T-cell (primary cell): ENCODE measurements at regions not wholly inside any gene's neighbourhood (a gene's known extent, or its start where the extent isn't known, plus 50 kb on each side); places are given as distances from the start of the nearest gene placed in this dataset.
"Not testable (repeated sequence)": the region's sequence is repeated elsewhere in the genome, so short reads cannot be mapped to it uniquely, and the experiment has no call there.

ENCODE experiments used
- ATAC-seq, 4 experiments: fragments of 200-7000 bp in 3 of 4; fragments of 150-1000 bp in 1 of 4; cut with Tn5 transposase; replicated peaks in 1 of 4; 1 replicate in 3 of 4; 2 replicates in 1 of 4; pipeline ENCODE4 v1.10.0; 2021; ENCODE audit warnings: moderate library complexity in 3 of 4, mild to moderate bottlenecking in 2 of 4, moderate number of reproducible peaks in 1 of 4
- CTCF ChIA-PET, 2 donors: fragments of 300-600 bp; sonication (Branson Sonifier 250); formaldehyde crosslinking; loops; one replicate each; lab custom pipeline; 2022; ENCODE audit warnings: antibody characterized with exemption in 2 of 2; lab: Charles Lee
- POLR2A ChIA-PET, 2 donors: fragments of 300-600 bp; sonication (Branson Sonifier 250); formaldehyde crosslinking; loops; one replicate each; lab custom pipeline; 2022; ENCODE audit warnings: antibody characterized with exemption in 2 of 2; lab: Charles Lee
- DNase-seq, 35 experiments: peaks; one replicate each; pipeline versions ENCODE4 v3.0.0 to v3.0.0-alpha.2; 2013 to 2023
- H3K27ac ChIP-seq: one replicate; pipeline ENCODE4 v1.5.1; 2013; ENCODE audit warnings: low read length
- H3K27me3 ChIP-seq, 2 experiments: replicated peaks in 1 of 2; 1 replicate in 1 of 2; 2 replicates in 1 of 2; pipeline versions ENCODE4 v1.6.1 to v1.7.0; 2013; ENCODE audit warnings: low read length in 1 of 2, mixed read lengths in 1 of 2; ENCODE audit not compliant: control insufficient read depth in 2 of 2, insufficient read depth in 2 of 2; ENCODE audit errors: extremely low read depth in 1 of 2
- H3K36me3 ChIP-seq, 2 donors: 1 replicate in 1 of 2; 2 replicates in 1 of 2; pipeline versions ENCODE4 v1.6.1 to v1.7.0; 2013; ENCODE audit warnings: low read length in 1 of 2; ENCODE audit not compliant: control insufficient read depth in 2 of 2, insufficient read depth in 1 of 2; ENCODE audit errors: extremely low read depth in 1 of 2
- H3K4me1 ChIP-seq, 2 experiments: 1 replicate in 1 of 2; 2 replicates in 1 of 2; pipeline versions ENCODE4 v1.6.1 to v1.7.0; 2013; ENCODE audit warnings: low read length in 2 of 2, mixed read lengths in 1 of 2; ENCODE audit not compliant: insufficient read depth in 2 of 2, control insufficient read depth in 1 of 2; ENCODE audit errors: extremely low read depth in 1 of 2
- H3K4me3 ChIP-seq, 2 donors: 1 replicate in 1 of 2; 2 replicates in 1 of 2; pipeline versions ENCODE4 v1.5.1 to v1.7.0; 2013; ENCODE audit warnings: mild to moderate bottlenecking in 2 of 2, low read length in 1 of 2, moderate library complexity in 1 of 2; ENCODE audit not compliant: control insufficient read depth in 1 of 2; ENCODE audit errors: extremely low read depth in 1 of 2
- H3K9me3 ChIP-seq: 2 replicates; pipeline ENCODE4 v1.7.0; 2013
- H3K27ac Mint-ChIP-seq, 2 donors: one replicate each; pipeline ENCODE4 v1.8.0; 2020 to 2021; ENCODE audit warnings: mild to moderate bottlenecking in 2 of 2, mixed read lengths in 2 of 2
- H3K27me3 Mint-ChIP-seq, 2 donors: one replicate each; pipeline ENCODE4 v1.8.0; 2021 to 2022; ENCODE audit warnings: mixed read lengths in 2 of 2
- H3K36me3 Mint-ChIP-seq: one replicate; pipeline ENCODE4 v1.8.0; 2021; ENCODE audit warnings: mixed read lengths
- H3K4me1 Mint-ChIP-seq, 3 donors: one replicate each; pipeline ENCODE4 v1.8.0; 2020 to 2022; ENCODE audit warnings: mixed read lengths in 3 of 3, mild to moderate bottlenecking in 1 of 3
- H3K4me3 Mint-ChIP-seq, 3 donors: one replicate each; pipeline ENCODE4 v1.8.0; 2020 to 2022; ENCODE audit warnings: mild to moderate bottlenecking in 3 of 3, mixed read lengths in 3 of 3, moderate library complexity in 3 of 3
- H3K9me3 Mint-ChIP-seq, 3 donors: one replicate each; pipeline ENCODE4 v1.8.0; 2020 to 2022; ENCODE audit warnings: mixed read lengths in 3 of 3
- WGBS: methylation state at CpG from one replicate; pipeline ENCODE4 v1.1.5; 2013; ENCODE audit warnings: missing lambda C conversion rate; ENCODE audit not compliant: insufficient coverage; 5-methylcytosine and 5-hydroxymethylcytosine counted together

GRCh38 chr2:75844651-75845050, 133.9 kb upstream of the GCFC2 start:
- ChIA-PET CTCF (no interaction called here), POLR2A (no interaction called here)
- H3K9me3 Mint-ChIP-seq: peaks cover 0 to under 1% (median 0%) of the 10 kb centered on the region in 3 donors
- no peaks in the 10 kb centered on the region for H3K4me1 ChIP-seq
- DNase-seq (no peak), ATAC-seq (no peak)
- H3K4me3 Mint-ChIP-seq: no peak overlapping the region
- H3K36me3 Mint-ChIP-seq: no peaks in the 10 kb centered on the region
- no peaks in the 10 kb centered on the region for H3K4me1 Mint-ChIP-seq
- no peaks in the 10 kb centered on the region for H3K9me3 ChIP-seq
- no peak overlapping the region for H3K27ac Mint-ChIP-seq
- H3K27me3 ChIP-seq: no peaks in the 10 kb centered on the region
- H3K27ac ChIP-seq: no peak overlapping the region
- H3K36me3 ChIP-seq: no peaks in the 10 kb centered on the region
- H3K27me3 Mint-ChIP-seq: peaks cover 0 to 1% of the 10 kb centered on the region in 2 donors
- no peak overlapping the region for H3K4me3 ChIP-seq

GRCh38 chr2:75834588-75834987, 123.9 kb upstream of the GCFC2 start:
- H3K4me3 Mint-ChIP-seq, H3K27ac Mint-ChIP-seq, POLR2A ChIA-PET: not testable (repeated sequence)

GRCh38 chr2:75833386-75833785, 122.7 kb upstream of the GCFC2 start:
- no peaks in the 10 kb centered on the region for H3K36me3 Mint-ChIP-seq
- no peak overlapping the region for H3K4me3 ChIP-seq
- CTCF ChIA-PET: no interaction called here
- no peaks in the 10 kb centered on the region for H3K4me1 Mint-ChIP-seq
- H3K9me3 ChIP-seq: no peaks in the 10 kb centered on the region
- no peak overlapping the region for H3K27ac Mint-ChIP-seq
- H3K27me3 Mint-ChIP-seq: peaks cover 0 to 2% of the 10 kb centered on the region in 2 donors
- H3K9me3 Mint-ChIP-seq: peaks cover 0 to 7% (median 5%) of the 10 kb centered on the region in 3 donors
- H3K27me3 ChIP-seq: no peaks in the 10 kb centered on the region
- no peak for DNase-seq
- ATAC-seq: no peak
- H3K4me3 Mint-ChIP-seq: no peak overlapping the region
- POLR2A ChIA-PET: interaction anchor here in 1 of 2 donors (0.6 kb wide), 1 partner anchor 260 kb away, joined by 3 read pairs; no protein-coding TSS in a partner anchor
- 75% methylated on average over 1 of the region's 2 CpGs for WGBS
- no peak overlapping the region for H3K27ac ChIP-seq
- H3K4me1 ChIP-seq: no peaks in the 10 kb centered on the region
- no peaks in the 10 kb centered on the region for H3K36me3 ChIP-seq

More at GRCh38 chr2:75834588-75834987, 123.9 kb upstream of the GCFC2 start:
- H3K36me3 ChIP-seq, DNase-seq, H3K4me3 ChIP-seq, H3K4me1 ChIP-seq, H3K27ac ChIP-seq, H3K27me3 Mint-ChIP-seq, H3K4me1 Mint-ChIP-seq, CTCF ChIA-PET, H3K9me3 ChIP-seq, ATAC-seq, H3K36me3 Mint-ChIP-seq, H3K27me3 ChIP-seq: not testable (repeated sequence)
- WGBS: 67% methylated on average over 4 of the region's 4 CpGs
- H3K9me3 Mint-ChIP-seq: peaks cover 2 to 15% (median 13%) of the 10 kb centered on the region in 3 donors

DNA sequence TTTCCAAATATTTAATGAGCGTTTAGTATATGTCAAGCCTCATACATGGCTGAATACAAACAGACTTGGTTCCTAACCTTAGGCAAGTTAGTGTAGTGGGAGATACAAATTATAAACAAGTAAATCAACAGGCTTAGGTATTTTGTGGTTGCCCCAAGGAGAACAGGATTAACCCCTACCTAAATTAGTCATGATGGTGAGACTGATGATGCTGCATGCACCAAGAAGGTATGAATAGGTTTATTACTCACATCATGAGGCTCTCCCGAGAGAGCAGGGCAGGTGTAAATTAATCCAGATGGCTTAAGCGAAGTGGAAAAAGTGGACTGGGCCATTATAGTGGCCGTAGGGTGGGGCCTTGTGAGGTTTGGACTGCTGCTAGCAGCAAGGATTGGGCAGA, 118.1 kb upstream of the GCFC2 start:
- Mint-ChIP-seq H3K36me3 (no peaks in the 10 kb centered on the region), H3K27ac (no peak overlapping the region), H3K4me1 (no peaks in the 10 kb centered on the region), H3K4me3 (no peak overlapping the region), H3K9me3 (peaks cover 10 to 14% (median 10%) of the 10 kb centered on the region in 3 donors), H3K27me3 (no peaks in the 10 kb centered on the region)
- 78% methylated on average over 3 of the region's 4 CpGs for WGBS
- no peak for ATAC-seq
- ChIA-PET CTCF (no interaction called here), POLR2A (no interaction called here)
- Histone ChIP-seq H3K9me3 (no peaks in the 10 kb centered on the region), H3K4me1 (no peaks in the 10 kb centered on the region), H3K27me3 (no peaks in the 10 kb centered on the region), H3K4me3 (no peak overlapping the region), H3K27ac (no peak overlapping the region), H3K36me3 (no peaks in the 10 kb centered on the region)
- no peak for DNase-seq

DNA sequence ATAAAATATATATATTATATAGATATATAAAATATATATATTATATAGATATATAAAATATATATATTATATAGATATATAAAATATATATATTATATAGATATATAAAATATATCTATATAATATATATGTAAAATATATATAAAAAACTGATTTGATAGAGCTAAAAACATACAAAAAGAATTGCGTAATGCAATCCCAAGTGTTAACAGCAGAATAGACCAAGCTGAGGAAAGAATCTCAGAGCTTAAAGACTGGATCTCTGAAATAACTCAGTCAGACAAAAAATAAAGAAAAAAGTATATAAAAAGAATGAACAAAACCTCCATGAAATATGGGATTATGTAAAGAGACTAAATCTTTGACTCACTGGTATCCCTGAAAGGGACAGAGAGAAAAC, 112.8 kb upstream of the GCFC2 start:
- peaks cover 10 to 16% (median 10%) of the 10 kb centered on the region in 3 donors for H3K9me3 Mint-ChIP-seq
- POLR2A ChIA-PET, H3K27ac ChIP-seq, H3K4me1 ChIP-seq, H3K9me3 ChIP-seq, CTCF ChIA-PET, H3K4me3 Mint-ChIP-seq, H3K4me3 ChIP-seq, H3K4me1 Mint-ChIP-seq, H3K36me3 Mint-ChIP-seq, H3K27ac Mint-ChIP-seq, H3K36me3 ChIP-seq, ATAC-seq, H3K27me3 Mint-ChIP-seq, DNase-seq, H3K27me3 ChIP-seq: not testable (repeated sequence)
- no CpG with 5 or more reads among the region's 1 CpG for WGBS

DNA sequence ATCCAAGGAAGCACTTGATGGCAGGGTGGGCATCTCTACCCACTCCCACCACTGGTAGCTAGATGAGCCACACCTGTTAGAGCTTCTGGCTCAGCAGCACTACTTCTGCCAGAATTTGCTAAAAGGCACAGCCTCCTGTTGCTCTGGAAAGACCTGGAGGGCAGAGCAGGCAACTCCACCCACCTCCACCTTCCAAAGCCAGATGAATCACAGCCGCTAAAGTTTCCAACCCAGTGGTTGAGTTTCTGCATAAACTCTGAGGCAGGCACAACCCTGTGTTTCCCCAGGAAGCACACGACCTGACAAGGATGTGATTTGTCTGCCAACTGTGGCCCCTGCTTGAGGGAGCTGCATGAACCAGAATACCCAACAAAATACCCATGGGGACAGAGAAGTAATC, 111.6 kb upstream of the GCFC2 start:
- Histone ChIP-seq H3K9me3 (no peaks in the 10 kb centered on the region), H3K4me3 (no peak overlapping the region), H3K27me3 (peaks cover 0 to 9% of the 10 kb centered on the region in 2 experiments), H3K4me1 (no peaks in the 10 kb centered on the region), H3K36me3 (no peaks in the 10 kb centered on the region), H3K27ac (no peak overlapping the region)
- ChIA-PET POLR2A (no interaction called here), CTCF (no interaction called here)
- H3K27me3 Mint-ChIP-seq: peaks cover 5 to 8% of the 10 kb centered on the region in 2 donors
- H3K27ac Mint-ChIP-seq: no peak overlapping the region
- H3K36me3 Mint-ChIP-seq: no peaks in the 10 kb centered on the region
- ATAC-seq: no peak
- no peaks in the 10 kb centered on the region for H3K4me1 Mint-ChIP-seq
- peaks cover 10 to 16% (median 10%) of the 10 kb centered on the region in 3 donors for H3K9me3 Mint-ChIP-seq
- DNase-seq: no peak
- 88% methylated on average over 1 of the region's 2 CpGs for WGBS
- H3K4me3 Mint-ChIP-seq: no peak overlapping the region

GRCh38 chr2:75820693-75821092, 110.0 kb upstream of the GCFC2 start:
- POLR2A ChIA-PET: no interaction called here
- CTCF ChIA-PET: no interaction called here
- ATAC-seq (no peak), DNase-seq (no peak)
- no peaks in the 10 kb centered on the region for H3K9me3 ChIP-seq
- peaks cover 0 to 9% of the 10 kb centered on the region in 2 experiments for H3K27me3 ChIP-seq
- Mint-ChIP-seq H3K4me1 (no peaks in the 10 kb centered on the region), H3K27me3 (peaks cover 5 to 8% of the 10 kb centered on the region in 2 donors), H3K36me3 (no peaks in the 10 kb centered on the region), H3K27ac (no peak overlapping the region), H3K9me3 (peaks cover 10 to 16% (median 10%) of the 10 kb centered on the region in 3 donors), H3K4me3 (no peak overlapping the region)
- H3K36me3 ChIP-seq: no peaks in the 10 kb centered on the region
- no peak overlapping the region for H3K27ac ChIP-seq
- WGBS: 40% methylated on average over 1 of the region's 3 CpGs
- H3K4me1 ChIP-seq: no peaks in the 10 kb centered on the region
- H3K4me3 ChIP-seq: no peak overlapping the region
